Stimulated activated CD4-positive, alpha-beta T cell treated with anti-CD3 and anti-CD28 coated beads, Interleukin-4, amount 100 ng/mL, for 1 hour (primary cell): ENCODE measurements at regions not wholly inside any gene's neighbourhood (a gene's known extent, or its start where the extent isn't known, plus 50 kb on each side); places are given as distances from the start of the nearest gene placed in this dataset.

ENCODE experiments used
- DNase-seq: peaks from one replicate; pipeline ENCODE4 v3.0.0-alpha.2; 2020

GRCh38 chr9:84592918-84593317 lies 76.6 kb upstream of the NTRK2 start:
- no peak for DNase-seq

GRCh38 chr9:84593352-84593751 lies 76.2 kb upstream of the NTRK2 start:
- DNase-seq, result no peak

GRCh38 chr9:84597131-84597530 lies 72.4 kb upstream of the NTRK2 start:
- DNase-seq, result no peak

GRCh38 chr9:84598921-84599636 lies 70.5 kb upstream of the NTRK2 start:
- DNase-seq, result no peak

GRCh38 chr9:84600739-84601138 lies 68.8 kb upstream of the NTRK2 start:
- no peak for DNase-seq

GRCh38 chr9:84604223-84604622 lies 65.3 kb upstream of the NTRK2 start:
- no peak for DNase-seq

GRCh38 chr9:84609779-84610178 lies 59.8 kb upstream of the NTRK2 start:
- DNase-seq, result no peak

GRCh38 chr9:84613431-84613830 lies 56.1 kb upstream of the NTRK2 start:
- DNase-seq, result no peak

GRCh38 chr9:84615544-84615943 lies 54.0 kb upstream of the NTRK2 start:
- DNase-seq, result no peak

GRCh38 chr9:84617411-84618029 lies 52.0 kb upstream of the NTRK2 start:
- no peak for DNase-seq
